Central memory CD4-positive, alpha-beta T cell (primary cell): ENCODE measurements at regions not wholly inside any gene's neighbourhood (a gene's known extent, or its start where the extent isn't known, plus 50 kb on each side); places are given as distances from the start of the nearest gene placed in this dataset.

Experiments used
- DNase-seq: peaks from one replicate; pipeline ENCODE4 v3.0.0; 2022

- peak; percentile 83 for DNase-seq
Observed at GRCh38 chr14:34931206-34931605, 51.6 kb upstream of the SRP54 start.

- DNase-seq = peak; percentile 65
Observed at GRCh38 chr14:34930591-34931091, 52.2 kb upstream of the SRP54 start.

GRCh38 chr14:34926552-34926951, 51.4 kb upstream of the BAZ1A start:
- no peak for DNase-seq
